Lower leg skin (tissue), 3 donors: ENCODE measurements at regions not wholly inside any gene's neighbourhood (a gene's known extent, or its start where the extent isn't known, plus 50 kb on each side); places are given as distances from the start of the nearest gene placed in this dataset.

Experiments
- POLR2A ChIP-seq, 2 donors: fragments of 450-650 bp; IDR thresholded peaks; one replicate each; pipeline ENCODE4 v1.6.1; 2016 to 2017; ENCODE audit warnings: antibody characterized with exemption in 2 of 2, mild to moderate bottlenecking in 1 of 2, moderate library complexity in 1 of 2
- TF ChIP-seq, protein P1 (sequence below), 3 donors: fragments of 450-650 bp; IDR thresholded peaks; one replicate each; pipeline ENCODE4 v1.5.1; 2016; ENCODE audit warnings: antibody characterized with exemption in 3 of 3, mild to moderate bottlenecking in 3 of 3, moderate library complexity in 2 of 3

- TF ChIP-seq, protein P1, sequence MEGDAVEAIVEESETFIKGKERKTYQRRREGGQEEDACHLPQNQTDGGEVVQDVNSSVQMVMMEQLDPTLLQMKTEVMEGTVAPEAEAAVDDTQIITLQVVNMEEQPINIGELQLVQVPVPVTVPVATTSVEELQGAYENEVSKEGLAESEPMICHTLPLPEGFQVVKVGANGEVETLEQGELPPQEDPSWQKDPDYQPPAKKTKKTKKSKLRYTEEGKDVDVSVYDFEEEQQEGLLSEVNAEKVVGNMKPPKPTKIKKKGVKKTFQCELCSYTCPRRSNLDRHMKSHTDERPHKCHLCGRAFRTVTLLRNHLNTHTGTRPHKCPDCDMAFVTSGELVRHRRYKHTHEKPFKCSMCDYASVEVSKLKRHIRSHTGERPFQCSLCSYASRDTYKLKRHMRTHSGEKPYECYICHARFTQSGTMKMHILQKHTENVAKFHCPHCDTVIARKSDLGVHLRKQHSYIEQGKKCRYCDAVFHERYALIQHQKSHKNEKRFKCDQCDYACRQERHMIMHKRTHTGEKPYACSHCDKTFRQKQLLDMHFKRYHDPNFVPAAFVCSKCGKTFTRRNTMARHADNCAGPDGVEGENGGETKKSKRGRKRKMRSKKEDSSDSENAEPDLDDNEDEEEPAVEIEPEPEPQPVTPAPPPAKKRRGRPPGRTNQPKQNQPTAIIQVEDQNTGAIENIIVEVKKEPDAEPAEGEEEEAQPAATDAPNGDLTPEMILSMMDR (IDR thresholded peaks at IDR 0.05), result no peak
- no peak for TF ChIP-seq POLR2A (IDR thresholded peaks at IDR 0.05)
Measured at GRCh38 chr2:107187870-107188269, 301.9 kb upstream of the ST6GAL2 start.
